Neural progenitor cell (in vitro differentiated cells): ENCODE measurements at regions not wholly inside any gene's neighbourhood (a gene's known extent, or its start where the extent isn't known, plus 50 kb on each side); places are given as distances from the start of the nearest gene placed in this dataset.
"Not testable (repeated sequence)": the region's sequence is repeated elsewhere in the genome, so short reads cannot be mapped to it uniquely, and the experiment has no call there.

Experiments
- DNase-seq: peaks from one replicate; pipeline ENCODE4 v3.0.0-alpha.2; 2016; ENCODE audit warnings: low spot score
- H2AFZ ChIP-seq: fragments of 200-600 bp; sonication (generic); replicated peaks from 2 replicates; pipeline ENCODE4 v1.6.1; 2016; ENCODE audit warnings: antibody characterized with exemption
- H3F3A ChIP-seq: fragments of 200-600 bp; sonication (generic); 2 replicates; pipeline ENCODE4 v1.6.1; 2016; ENCODE audit warnings: antibody characterized with exemption, low read depth
- H3K27ac ChIP-seq: fragments of 200-600 bp; sonication (generic); 2 replicates; pipeline ENCODE4 v1.5.1; 2016; ENCODE audit warnings: mild to moderate bottlenecking
- H3K27me3 ChIP-seq: fragments of 200-600 bp; sonication (generic); 2 replicates; pipeline ENCODE4 v1.6.1; 2016; ENCODE audit warnings: mild to moderate bottlenecking, moderate library complexity
- H3K36me3 ChIP-seq: fragments of 200-600 bp; sonication (generic); 2 replicates; pipeline ENCODE4 v1.5.1; 2016
- H3K4me1 ChIP-seq: fragments of 200-600 bp; sonication (generic); 2 replicates; pipeline ENCODE4 v1.6.1; 2016; ENCODE audit warnings: mixed run types
- H3K4me2 ChIP-seq: fragments of 200-600 bp; sonication (generic); 2 replicates; pipeline ENCODE4 v1.6.1; 2016
- H3K4me3 ChIP-seq: fragments of 200-600 bp; sonication (generic); 2 replicates; pipeline ENCODE4 v1.5.1; 2016
- H3K79me2 ChIP-seq: fragments of 200-600 bp; sonication (generic); 2 replicates; pipeline ENCODE4 v1.6.1; 2016; ENCODE audit warnings: low read depth
- H3K9ac ChIP-seq: fragments of 200-600 bp; sonication (generic); 2 replicates; pipeline ENCODE4 v1.6.1; 2016
- H3K9me3 ChIP-seq: fragments of 200-600 bp; sonication (generic); 2 replicates; pipeline ENCODE4 v1.5.1; 2016; ENCODE audit warnings: low read depth
- H4K20me1 ChIP-seq: fragments of 200-600 bp; sonication (generic); 2 replicates; pipeline ENCODE4 v1.6.1; 2016; ENCODE audit warnings: low read depth
- H3K27ac Mint-ChIP-seq: 3 replicates; pipeline ENCODE4 v1.8.0; 2021; ENCODE audit warnings: mixed read lengths
- H3K27me3 Mint-ChIP-seq: 2 replicates; pipeline ENCODE4 v1.8.0; 2022; ENCODE audit warnings: low read depth, mild to moderate bottlenecking, inconsistent platforms, moderate library complexity, mixed read lengths; ENCODE audit not compliant: insufficient read depth
- H3K36me3 Mint-ChIP-seq: 3 replicates; pipeline ENCODE4 v1.8.0; 2021; ENCODE audit warnings: mixed read lengths
- H3K4me1 Mint-ChIP-seq: 3 replicates; pipeline ENCODE4 v1.8.0; 2021; ENCODE audit warnings: mixed read lengths
- H3K4me3 Mint-ChIP-seq: 3 replicates; pipeline ENCODE4 v1.8.0; 2021; ENCODE audit warnings: mild to moderate bottlenecking, moderate library complexity, mixed read lengths
- H3K9me3 Mint-ChIP-seq: 3 replicates; pipeline ENCODE4 v1.8.0; 2020; ENCODE audit warnings: mixed read lengths
- EZH2 ChIP-seq: fragments of 200-600 bp; sonication (generic); IDR thresholded peaks from 2 replicates; pipeline ENCODE4 v1.6.1; 2017; ENCODE audit warnings: antibody characterized with exemption, mild to moderate bottlenecking, moderate library complexity
- EZH2phosphoT487 ChIP-seq: fragments of 200-600 bp; sonication (generic); IDR thresholded peaks from 2 replicates; pipeline ENCODE4 v1.6.1; 2017; ENCODE audit warnings: antibody characterized with exemption
- TF ChIP-seq, protein P1 (sequence below): fragments of 200-600 bp; sonication (generic); IDR thresholded peaks from 2 replicates; pipeline ENCODE4 v1.5.1; 2017; ENCODE audit warnings: antibody characterized with exemption, mild to moderate bottlenecking

DNA sequence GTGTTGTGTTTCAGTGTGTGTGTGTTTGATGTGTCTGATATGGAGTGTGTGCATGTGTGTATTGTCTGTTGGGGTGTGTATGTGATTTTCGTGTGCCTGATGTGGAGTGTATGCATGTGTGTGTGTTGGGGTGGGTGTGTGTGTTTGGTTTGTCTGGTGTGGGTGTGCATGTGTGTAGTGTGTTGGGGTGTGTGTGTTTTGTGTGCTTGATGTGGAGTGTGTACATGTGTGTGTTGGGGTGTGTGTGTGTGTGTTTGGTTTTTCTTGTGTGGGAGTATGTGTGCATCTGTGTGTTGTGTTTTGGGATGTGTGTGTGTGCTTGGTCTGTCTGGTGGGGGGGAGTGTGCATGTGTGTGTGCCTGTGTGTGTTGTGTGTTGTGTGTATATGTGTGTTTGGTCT, 247.4 kb upstream of the ST6GAL2 start:
- Histone ChIP-seq H3K9me3 (no peaks in the 10 kb centered on the region), H3K9ac (no peak overlapping the region), H3K27me3 (no peaks in the 10 kb centered on the region), H3K27ac (no peak overlapping the region), H3K4me1 (peaks cover 8% of the 10 kb centered on the region), H4K20me1 (no peaks in the 10 kb centered on the region), H3K4me2 (no peak overlapping the region), H3F3A (no peaks in the 10 kb centered on the region), H3K79me2 (no peaks in the 10 kb centered on the region), H3K36me3 (no peaks in the 10 kb centered on the region), H3K4me3 (no peak overlapping the region), H2AFZ (no peak overlapping the region)
- H3K9me3 Mint-ChIP-seq = peaks cover under 1% of the 10 kb centered on the region
- H3K4me1 Mint-ChIP-seq = peaks cover 2% of the 10 kb centered on the region
- peaks cover 2% of the 10 kb centered on the region for H3K27me3 Mint-ChIP-seq
- DNase-seq = no peak
- no peak overlapping the region for H3K27ac Mint-ChIP-seq
- H3K36me3 Mint-ChIP-seq = no peaks in the 10 kb centered on the region
- TF ChIP-seq EZH2phosphoT487 = no peak
- H3K4me3 Mint-ChIP-seq = no peak overlapping the region

- no peak for TF ChIP-seq EZH2phosphoT487
- TF ChIP-seq, protein P1, sequence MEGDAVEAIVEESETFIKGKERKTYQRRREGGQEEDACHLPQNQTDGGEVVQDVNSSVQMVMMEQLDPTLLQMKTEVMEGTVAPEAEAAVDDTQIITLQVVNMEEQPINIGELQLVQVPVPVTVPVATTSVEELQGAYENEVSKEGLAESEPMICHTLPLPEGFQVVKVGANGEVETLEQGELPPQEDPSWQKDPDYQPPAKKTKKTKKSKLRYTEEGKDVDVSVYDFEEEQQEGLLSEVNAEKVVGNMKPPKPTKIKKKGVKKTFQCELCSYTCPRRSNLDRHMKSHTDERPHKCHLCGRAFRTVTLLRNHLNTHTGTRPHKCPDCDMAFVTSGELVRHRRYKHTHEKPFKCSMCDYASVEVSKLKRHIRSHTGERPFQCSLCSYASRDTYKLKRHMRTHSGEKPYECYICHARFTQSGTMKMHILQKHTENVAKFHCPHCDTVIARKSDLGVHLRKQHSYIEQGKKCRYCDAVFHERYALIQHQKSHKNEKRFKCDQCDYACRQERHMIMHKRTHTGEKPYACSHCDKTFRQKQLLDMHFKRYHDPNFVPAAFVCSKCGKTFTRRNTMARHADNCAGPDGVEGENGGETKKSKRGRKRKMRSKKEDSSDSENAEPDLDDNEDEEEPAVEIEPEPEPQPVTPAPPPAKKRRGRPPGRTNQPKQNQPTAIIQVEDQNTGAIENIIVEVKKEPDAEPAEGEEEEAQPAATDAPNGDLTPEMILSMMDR = no peak
- no peak for TF ChIP-seq EZH2
- H3K4me2 ChIP-seq = no peak overlapping the region
- peaks cover 2% of the 10 kb centered on the region for H3K4me1 Mint-ChIP-seq
- no peaks in the 10 kb centered on the region for H3F3A ChIP-seq
- DNase-seq = no peak
- H3K27me3 ChIP-seq = no peaks in the 10 kb centered on the region
- H3K36me3 ChIP-seq = no peaks in the 10 kb centered on the region
- no peaks in the 10 kb centered on the region for H4K20me1 ChIP-seq
- H3K4me1 ChIP-seq = peaks cover 8% of the 10 kb centered on the region
- no peak overlapping the region for H3K9ac ChIP-seq
- no peak overlapping the region for H3K27ac ChIP-seq
- no peak overlapping the region for H3K27ac Mint-ChIP-seq
- no peak overlapping the region for H2AFZ ChIP-seq
- H3K9me3 Mint-ChIP-seq = peaks cover 13% of the 10 kb centered on the region
- peaks cover 2% of the 10 kb centered on the region for H3K27me3 Mint-ChIP-seq
- H3K79me2 ChIP-seq = no peaks in the 10 kb centered on the region
- no peaks in the 10 kb centered on the region for H3K36me3 Mint-ChIP-seq
- H3K9me3 ChIP-seq = no peaks in the 10 kb centered on the region
- H3K4me3 ChIP-seq = no peak overlapping the region
- no peak overlapping the region for H3K4me3 Mint-ChIP-seq
Observed at GRCh38 chr2:107136733-107137132, 250.8 kb upstream of the ST6GAL2 start.

- peaks cover 8% of the 10 kb centered on the region for H3K4me1 ChIP-seq
- no peak for DNase-seq
- H3K79me2 ChIP-seq = no peaks in the 10 kb centered on the region
- no peak overlapping the region for H3K27ac ChIP-seq
- Mint-ChIP-seq H3K27ac (no peak overlapping the region), H3K9me3 (peaks cover 21% of the 10 kb centered on the region), H3K36me3 (no peaks in the 10 kb centered on the region), H3K27me3 (peaks cover 2% of the 10 kb centered on the region), H3K4me1 (peaks cover 2% of the 10 kb centered on the region), H3K4me3 (no peak overlapping the region)
- H3K27me3 ChIP-seq = no peaks in the 10 kb centered on the region
- H3K4me2 ChIP-seq = no peak overlapping the region
- no peaks in the 10 kb centered on the region for H3K36me3 ChIP-seq
- H2AFZ ChIP-seq = no peak overlapping the region
- H3K4me3 ChIP-seq = no peak overlapping the region
- TF ChIP-seq, protein P1 = no peak
- TF ChIP-seq EZH2phosphoT487 (no peak), EZH2 (no peak)
- H3F3A ChIP-seq = no peaks in the 10 kb centered on the region
- no peaks in the 10 kb centered on the region for H3K9me3 ChIP-seq
- no peaks in the 10 kb centered on the region for H4K20me1 ChIP-seq
- H3K9ac ChIP-seq = no peak overlapping the region
Observed at GRCh38 chr2:107137706-107138105, 251.7 kb upstream of the ST6GAL2 start.

DNA sequence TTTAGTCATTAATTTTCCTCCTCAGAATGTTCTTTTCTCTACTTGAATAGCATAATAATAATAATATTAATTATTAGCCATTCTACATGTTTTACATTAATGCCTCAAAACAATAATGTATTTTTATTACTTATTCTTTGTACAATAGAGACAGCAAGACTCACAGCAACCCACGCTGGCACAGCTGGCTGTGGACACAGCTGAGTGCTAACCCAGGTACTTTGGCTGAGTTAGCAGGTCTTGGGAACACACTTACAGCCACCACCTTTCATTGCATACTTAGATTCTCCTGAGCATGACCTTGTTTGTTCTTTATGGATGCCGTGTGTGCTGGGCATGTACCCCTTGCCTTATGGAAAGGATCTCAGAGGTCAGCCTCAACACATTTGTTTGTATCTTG, 260.2 kb upstream of the ST6GAL2 start:
- Histone ChIP-seq H3K27ac (no peak overlapping the region), H3K4me1 (peaks cover 3% of the 10 kb centered on the region), H3K79me2 (no peaks in the 10 kb centered on the region), H3K36me3 (no peaks in the 10 kb centered on the region), H3K27me3 (no peaks in the 10 kb centered on the region), H3K9me3 (peaks cover 3% of the 10 kb centered on the region), H2AFZ (no peak overlapping the region), H3K4me2 (no peak overlapping the region), H3K4me3 (no peak overlapping the region), H3K9ac (no peak overlapping the region), H3F3A (no peaks in the 10 kb centered on the region), H4K20me1 (no peaks in the 10 kb centered on the region)
- Mint-ChIP-seq H3K27me3 (no peaks in the 10 kb centered on the region), H3K36me3 (no peaks in the 10 kb centered on the region), H3K4me3 (no peak overlapping the region), H3K4me1 (no peaks in the 10 kb centered on the region), H3K27ac (no peak overlapping the region), H3K9me3 (peaks cover 18% of the 10 kb centered on the region)
- DNase-seq = no peak
- TF ChIP-seq EZH2 = no peak
- TF ChIP-seq, protein P1 = no peak

DNA sequence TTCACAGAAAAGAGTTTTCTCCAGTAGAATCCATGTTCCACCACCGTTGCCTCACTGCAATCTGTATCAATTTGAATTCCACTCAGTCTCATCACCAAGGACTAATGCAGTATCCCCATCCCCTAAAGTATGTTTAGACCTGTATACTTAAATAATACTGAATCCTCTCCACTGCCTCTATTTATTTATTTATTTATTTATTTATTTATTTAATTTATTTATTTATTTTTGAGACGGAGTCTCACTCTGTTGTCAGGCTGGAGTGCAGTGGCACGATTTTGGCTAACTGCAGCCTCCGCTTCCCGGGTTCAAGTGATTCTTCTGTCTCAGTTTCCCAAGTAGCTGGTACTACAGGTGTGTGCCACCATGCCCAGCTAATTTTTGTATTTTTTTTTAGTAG, 260.7 kb upstream of the ST6GAL2 start:
- DNase-seq, H3K4me1 ChIP-seq, H3K4me3 ChIP-seq, H3K9ac ChIP-seq, H3K27ac Mint-ChIP-seq, H2AFZ ChIP-seq, H3F3A ChIP-seq, H3K79me2 ChIP-seq, H3K4me2 ChIP-seq, H3K27ac ChIP-seq, H4K20me1 ChIP-seq, H3K4me1 Mint-ChIP-seq, H3K27me3 ChIP-seq, H3K9me3 ChIP-seq, H3K4me3 Mint-ChIP-seq, H3K36me3 ChIP-seq, H3K36me3 Mint-ChIP-seq, H3K27me3 Mint-ChIP-seq: not testable (repeated sequence)
- peaks cover 18% of the 10 kb centered on the region for H3K9me3 Mint-ChIP-seq
